Neural progenitor cell (in vitro differentiated cells): ENCODE measurements at regions not wholly inside any gene's neighbourhood (a gene's known extent, or its start where the extent isn't known, plus 50 kb on each side); places are given as distances from the start of the nearest gene placed in this dataset.
"Not testable (repeated sequence)": the region's sequence is repeated elsewhere in the genome, so short reads cannot be mapped to it uniquely, and the experiment has no call there.

Experiments used
- DNase-seq: peaks from one replicate; pipeline ENCODE4 v3.0.0-alpha.2; 2016; ENCODE audit warnings: low spot score
- H2AFZ ChIP-seq: fragments of 200-600 bp; sonication (generic); replicated peaks from 2 replicates; pipeline ENCODE4 v1.6.1; 2016; ENCODE audit warnings: antibody characterized with exemption
- H3F3A ChIP-seq: fragments of 200-600 bp; sonication (generic); 2 replicates; pipeline ENCODE4 v1.6.1; 2016; ENCODE audit warnings: antibody characterized with exemption, low read depth
- H3K27ac ChIP-seq: fragments of 200-600 bp; sonication (generic); 2 replicates; pipeline ENCODE4 v1.5.1; 2016; ENCODE audit warnings: mild to moderate bottlenecking
- H3K27me3 ChIP-seq: fragments of 200-600 bp; sonication (generic); 2 replicates; pipeline ENCODE4 v1.6.1; 2016; ENCODE audit warnings: mild to moderate bottlenecking, moderate library complexity
- H3K36me3 ChIP-seq: fragments of 200-600 bp; sonication (generic); 2 replicates; pipeline ENCODE4 v1.5.1; 2016
- H3K4me1 ChIP-seq: fragments of 200-600 bp; sonication (generic); 2 replicates; pipeline ENCODE4 v1.6.1; 2016; ENCODE audit warnings: mixed run types
- H3K4me2 ChIP-seq: fragments of 200-600 bp; sonication (generic); 2 replicates; pipeline ENCODE4 v1.6.1; 2016
- H3K4me3 ChIP-seq: fragments of 200-600 bp; sonication (generic); 2 replicates; pipeline ENCODE4 v1.5.1; 2016
- H3K79me2 ChIP-seq: fragments of 200-600 bp; sonication (generic); 2 replicates; pipeline ENCODE4 v1.6.1; 2016; ENCODE audit warnings: low read depth
- H3K9ac ChIP-seq: fragments of 200-600 bp; sonication (generic); 2 replicates; pipeline ENCODE4 v1.6.1; 2016
- H3K9me3 ChIP-seq: fragments of 200-600 bp; sonication (generic); 2 replicates; pipeline ENCODE4 v1.5.1; 2016; ENCODE audit warnings: low read depth
- H4K20me1 ChIP-seq: fragments of 200-600 bp; sonication (generic); 2 replicates; pipeline ENCODE4 v1.6.1; 2016; ENCODE audit warnings: low read depth
- H3K27ac Mint-ChIP-seq: 3 replicates; pipeline ENCODE4 v1.8.0; 2021; ENCODE audit warnings: mixed read lengths
- H3K27me3 Mint-ChIP-seq: 2 replicates; pipeline ENCODE4 v1.8.0; 2022; ENCODE audit warnings: low read depth, mild to moderate bottlenecking, inconsistent platforms, moderate library complexity, mixed read lengths; ENCODE audit not compliant: insufficient read depth
- H3K36me3 Mint-ChIP-seq: 3 replicates; pipeline ENCODE4 v1.8.0; 2021; ENCODE audit warnings: mixed read lengths
- H3K4me1 Mint-ChIP-seq: 3 replicates; pipeline ENCODE4 v1.8.0; 2021; ENCODE audit warnings: mixed read lengths
- H3K4me3 Mint-ChIP-seq: 3 replicates; pipeline ENCODE4 v1.8.0; 2021; ENCODE audit warnings: mild to moderate bottlenecking, moderate library complexity, mixed read lengths
- H3K9me3 Mint-ChIP-seq: 3 replicates; pipeline ENCODE4 v1.8.0; 2020; ENCODE audit warnings: mixed read lengths
- CTCF ChIP-seq: fragments of 200-600 bp; sonication (generic); IDR thresholded peaks from 2 replicates; pipeline ENCODE4 v1.5.1; 2017; ENCODE audit warnings: antibody characterized with exemption, mild to moderate bottlenecking
- EZH2 ChIP-seq: fragments of 200-600 bp; sonication (generic); IDR thresholded peaks from 2 replicates; pipeline ENCODE4 v1.6.1; 2017; ENCODE audit warnings: antibody characterized with exemption, mild to moderate bottlenecking, moderate library complexity
- EZH2phosphoT487 ChIP-seq: fragments of 200-600 bp; sonication (generic); IDR thresholded peaks from 2 replicates; pipeline ENCODE4 v1.6.1; 2017; ENCODE audit warnings: antibody characterized with exemption

DNA sequence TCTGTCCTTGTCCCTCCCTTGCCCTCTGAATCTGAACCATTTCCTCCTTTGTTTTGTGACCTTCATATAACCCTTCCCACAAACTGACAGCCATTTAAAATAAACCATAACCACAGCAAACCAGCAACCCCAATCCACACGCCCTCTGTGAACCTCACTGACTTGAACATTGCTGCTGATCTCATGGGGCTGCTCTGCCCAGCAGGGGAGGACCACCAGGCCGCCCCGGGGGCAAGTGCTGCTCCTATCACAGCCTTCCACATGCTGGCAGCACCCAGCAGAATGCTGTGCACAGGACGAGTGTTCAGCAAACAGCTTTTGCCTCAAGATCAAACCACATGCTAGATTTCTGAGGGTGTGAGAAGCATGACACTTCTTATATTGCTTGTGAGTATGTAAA lies 73.9 kb upstream of the UXS1 start:
- TF ChIP-seq EZH2phosphoT487 (no peak), CTCF (no peak), EZH2 (no peak)
- no peak overlapping the region for H3K4me3 Mint-ChIP-seq
- no peak overlapping the region for H2AFZ ChIP-seq
- DNase-seq, result no peak
- H3K4me1 Mint-ChIP-seq, result peaks cover 17% of the 10 kb centered on the region
- H3K27ac Mint-ChIP-seq, result no peak overlapping the region
- H3K79me2 ChIP-seq, result no peaks in the 10 kb centered on the region
- peaks cover 15% of the 10 kb centered on the region for H3K9me3 Mint-ChIP-seq
- H3K9me3 ChIP-seq, result no peaks in the 10 kb centered on the region
- H3K36me3 Mint-ChIP-seq, result no peaks in the 10 kb centered on the region
- H3K27me3 ChIP-seq, result no peaks in the 10 kb centered on the region
- H3K9ac ChIP-seq, result no peak overlapping the region
- H3K27me3 Mint-ChIP-seq, result peaks cover 13% of the 10 kb centered on the region
- H3K4me3 ChIP-seq, result no peak overlapping the region
- no peak overlapping the region for H3K4me2 ChIP-seq
- no peaks in the 10 kb centered on the region for H4K20me1 ChIP-seq
- H3F3A ChIP-seq, result no peaks in the 10 kb centered on the region
- no peak overlapping the region for H3K27ac ChIP-seq
- H3K4me1 ChIP-seq, result peaks cover 13% of the 10 kb centered on the region
- H3K36me3 ChIP-seq, result no peaks in the 10 kb centered on the region

- no peak for DNase-seq
- H3K36me3 Mint-ChIP-seq, result no peaks in the 10 kb centered on the region
- Histone ChIP-seq H3K9me3 (no peaks in the 10 kb centered on the region), H4K20me1 (no peaks in the 10 kb centered on the region), H3K79me2 (no peaks in the 10 kb centered on the region), H3K9ac (no peak overlapping the region), H3F3A (no peaks in the 10 kb centered on the region), H2AFZ (no peak overlapping the region), H3K4me3 (no peak overlapping the region), H3K4me2 (no peak overlapping the region), H3K4me1 (no peaks in the 10 kb centered on the region), H3K27ac (no peak overlapping the region), H3K36me3 (no peaks in the 10 kb centered on the region), H3K27me3 (no peaks in the 10 kb centered on the region)
- H3K4me1 Mint-ChIP-seq, result peaks cover 14% of the 10 kb centered on the region
- peaks cover 4% of the 10 kb centered on the region for H3K9me3 Mint-ChIP-seq
- peaks cover 3% of the 10 kb centered on the region for H3K27me3 Mint-ChIP-seq
- H3K27ac Mint-ChIP-seq, result peak overlapping the region; percentile 77
- no peak for TF ChIP-seq EZH2
- no peak for TF ChIP-seq EZH2phosphoT487
- no peak for TF ChIP-seq CTCF
- H3K4me3 Mint-ChIP-seq, result no peak overlapping the region
Observed at GRCh38 chr2:106261871-106262321, 67.8 kb upstream of the UXS1 start.

DNA sequence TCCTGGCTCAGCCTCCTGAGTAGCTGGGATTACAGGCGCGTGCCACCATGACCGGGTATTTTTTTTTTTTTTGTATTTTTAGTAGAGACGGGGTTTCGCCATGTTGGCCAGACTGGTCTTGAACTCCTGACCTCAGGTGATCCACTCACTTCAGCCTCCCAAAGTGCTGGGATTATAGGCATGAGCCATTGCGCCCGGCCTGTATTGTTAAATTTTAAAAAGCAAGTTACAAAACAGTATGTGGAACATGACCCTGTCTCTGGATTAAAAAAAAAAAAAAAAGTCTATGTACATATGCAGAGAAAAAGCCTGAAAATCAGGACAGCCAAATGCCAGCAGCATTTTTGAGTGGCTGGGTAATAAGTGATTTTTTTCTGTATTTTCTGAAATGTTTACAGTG lies 64.8 kb upstream of the UXS1 start:
- H3K36me3 ChIP-seq, H3K4me2 ChIP-seq, H3F3A ChIP-seq, H3K36me3 Mint-ChIP-seq, H2AFZ ChIP-seq, H3K4me3 Mint-ChIP-seq, H3K79me2 ChIP-seq, H3K4me1 ChIP-seq, H4K20me1 ChIP-seq, H3K27ac Mint-ChIP-seq, H3K9me3 ChIP-seq, H3K9me3 Mint-ChIP-seq, H3K27me3 Mint-ChIP-seq, H3K4me3 ChIP-seq, H3K4me1 Mint-ChIP-seq, H3K9ac ChIP-seq, H3K27ac ChIP-seq, DNase-seq, H3K27me3 ChIP-seq: not testable (repeated sequence)

DNA sequence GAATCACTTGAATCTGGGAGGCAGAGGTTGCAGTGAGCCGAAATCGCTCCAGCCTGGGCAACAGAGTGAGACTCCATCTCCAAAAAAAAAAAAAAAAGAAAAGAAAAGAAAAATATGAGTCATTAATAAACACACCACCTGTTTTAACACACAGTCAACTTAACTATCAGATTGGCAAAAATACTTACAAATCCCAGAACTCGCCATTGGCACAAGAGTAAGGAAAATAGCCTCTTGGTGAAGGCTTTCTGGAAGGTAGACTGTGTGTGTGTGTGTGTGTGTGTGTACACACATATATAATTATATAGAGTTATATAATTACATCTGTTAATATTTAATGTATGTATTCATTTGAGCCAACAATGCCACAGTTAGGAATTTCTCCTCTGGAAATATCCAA lies 63.7 kb upstream of the UXS1 start:
- no peaks in the 10 kb centered on the region for H3K36me3 ChIP-seq

More for the DNA sequence above, 63.7 kb upstream of the UXS1 start:
- TF ChIP-seq EZH2phosphoT487 (no peak), CTCF (no peak), EZH2 (no peak)
- Mint-ChIP-seq H3K4me1 (peaks cover 2% of the 10 kb centered on the region), H3K27ac (no peak overlapping the region), H3K36me3 (no peaks in the 10 kb centered on the region), H3K4me3 (no peak overlapping the region), H3K9me3 (peaks cover 12% of the 10 kb centered on the region), H3K27me3 (no peaks in the 10 kb centered on the region)
- H4K20me1 ChIP-seq, result no peaks in the 10 kb centered on the region
- DNase-seq, result no peak
- H3K4me1 ChIP-seq, result no peaks in the 10 kb centered on the region
- no peaks in the 10 kb centered on the region for H3K9me3 ChIP-seq
- no peaks in the 10 kb centered on the region for H3F3A ChIP-seq
- H3K27me3 ChIP-seq, result no peaks in the 10 kb centered on the region
- H3K79me2 ChIP-seq, result no peaks in the 10 kb centered on the region
- H3K9ac ChIP-seq, result no peak overlapping the region
- no peak overlapping the region for H3K4me3 ChIP-seq
- no peak overlapping the region for H3K4me2 ChIP-seq
- H3K27ac ChIP-seq, result no peak overlapping the region
- no peak overlapping the region for H2AFZ ChIP-seq
